NCI-H446 (cell line): ENCODE measurements at regions not wholly inside any gene's neighbourhood (a gene's known extent, or its start where the extent isn't known, plus 50 kb on each side); places are given as distances from the start of the nearest gene placed in this dataset.
A peak's percentile ranks its signal among the peaks of the same experiment; 100 is the strongest.

Experiments used
- DNase-seq, 2 experiments: peaks; one replicate each; lab custom pipeline; 2025; lab: John Stamatoyannopoulos, UW

GRCh38 chr18:53754154-53754553, 470.3 kb downstream of the MBD2 start:
- DNase-seq = no peak

- no peak for DNase-seq
Measured at GRCh38 chr18:53753601-53754000, 470.9 kb downstream of the MBD2 start.

DNA sequence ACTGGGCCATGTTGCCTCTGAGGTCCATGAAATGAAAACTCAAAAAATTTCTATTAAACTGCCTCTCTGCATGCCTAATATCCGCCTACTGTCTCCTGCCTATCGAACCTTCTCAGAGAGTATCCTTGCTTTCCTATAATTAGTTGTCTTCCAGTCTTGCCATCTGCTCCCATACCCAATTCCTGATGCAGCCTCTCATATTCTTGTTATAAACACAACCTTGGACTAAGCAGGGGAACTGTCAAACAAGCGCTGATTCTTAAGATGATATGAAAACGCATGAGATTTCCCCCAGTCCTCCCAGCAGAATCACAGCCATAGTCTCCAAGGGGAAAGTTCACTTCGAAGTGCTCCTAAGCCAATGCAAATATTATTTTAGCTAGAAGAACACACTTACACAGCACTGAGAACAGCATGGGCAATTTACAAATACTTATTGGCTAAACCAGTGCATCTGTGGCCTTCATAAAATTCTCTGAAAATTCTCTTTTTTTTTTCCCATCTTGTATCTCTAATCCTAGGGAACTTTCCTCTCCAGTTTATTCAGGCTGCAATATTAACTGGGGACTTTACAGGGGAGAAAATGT, 471.6 kb downstream of the MBD2 start:
- peak in 1 of 2 experiments; percentile 27 for DNase-seq

GRCh38 chr18:53749766-53750165, 474.7 kb downstream of the MBD2 start:
- DNase-seq = peak in 1 of 2 experiments; percentile 29

GRCh38 chr18:53747663-53748160, 476.8 kb downstream of the MBD2 start:
- no peak for DNase-seq

DNA sequence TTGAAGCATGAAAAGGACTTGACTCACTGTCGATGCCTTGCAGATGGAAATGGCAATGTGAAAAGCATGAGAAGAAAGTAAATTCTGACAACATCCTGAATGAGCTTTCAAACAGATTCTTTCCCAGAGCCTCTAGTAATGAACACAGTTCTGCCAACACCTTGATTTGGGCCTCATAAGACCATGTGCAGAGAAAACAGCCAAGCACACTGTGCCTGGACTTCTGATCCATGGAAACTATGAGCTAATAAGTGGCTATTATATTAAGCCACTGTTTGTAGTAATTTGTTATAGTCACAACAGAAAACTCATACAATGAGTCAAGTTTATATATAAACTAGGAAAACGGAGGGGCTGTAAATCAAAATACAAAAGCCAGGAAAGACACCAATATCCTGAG, 477.3 kb downstream of the MBD2 start:
- DNase-seq = no peak

GRCh38 chr18:53745986-53746385, 478.5 kb downstream of the MBD2 start:
- DNase-seq = no peak

- DNase-seq = peak in 1 of 2 experiments; percentile 32
Measured at GRCh38 chr18:53745224-53745967, 479.1 kb downstream of the MBD2 start.

- no peak for DNase-seq
Measured at GRCh38 chr18:53739700-53740099, 484.8 kb downstream of the MBD2 start.

- DNase-seq = no peak
Measured at GRCh38 chr18:53735526-53735925, 488.9 kb downstream of the MBD2 start.

GRCh38 chr18:53715243-53715853, 509.1 kb downstream of the MBD2 start:
- no peak for DNase-seq

GRCh38 chr18:53710080-53710479, 514.4 kb downstream of the MBD2 start:
- no peak for DNase-seq

DNA sequence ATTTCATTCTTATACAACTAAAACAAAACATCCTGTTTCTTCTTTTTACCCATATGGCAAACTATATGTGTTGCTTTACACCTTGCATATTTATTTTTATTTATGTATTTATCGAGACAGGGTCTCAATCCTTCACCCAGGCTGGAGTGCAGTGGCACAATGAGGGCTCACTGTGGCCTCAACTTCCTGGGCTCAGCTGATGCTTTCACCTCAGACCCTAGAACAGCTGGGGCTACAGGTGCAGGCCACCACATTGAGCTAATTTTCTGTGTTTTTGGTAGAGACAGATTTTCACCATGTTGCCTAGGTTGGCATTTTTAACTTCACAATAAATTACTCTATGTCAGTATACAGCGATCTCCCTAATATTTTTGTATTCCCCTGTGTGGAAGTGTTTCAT, 522.0 kb downstream of the MBD2 start:
- DNase-seq = no peak

DNA sequence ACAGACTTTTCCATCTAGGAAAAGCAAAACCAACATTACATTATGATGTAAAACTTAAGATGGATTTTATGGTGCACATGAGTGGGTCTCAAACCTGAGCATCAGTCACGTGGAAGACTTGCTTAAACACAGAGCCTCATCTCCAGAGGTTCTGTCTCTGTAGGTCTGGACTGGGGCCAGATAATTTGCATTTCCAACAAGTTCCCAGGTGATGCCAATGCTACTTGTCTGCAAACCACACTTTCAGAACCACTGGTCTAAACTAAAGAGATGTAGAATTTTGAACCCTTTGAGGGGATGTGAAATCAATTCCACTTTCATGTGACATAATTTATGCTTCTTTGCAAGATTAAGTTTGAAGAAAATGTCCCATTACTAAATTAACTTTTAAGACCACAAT, 522.8 kb downstream of the MBD2 start:
- DNase-seq = no peak

DNA sequence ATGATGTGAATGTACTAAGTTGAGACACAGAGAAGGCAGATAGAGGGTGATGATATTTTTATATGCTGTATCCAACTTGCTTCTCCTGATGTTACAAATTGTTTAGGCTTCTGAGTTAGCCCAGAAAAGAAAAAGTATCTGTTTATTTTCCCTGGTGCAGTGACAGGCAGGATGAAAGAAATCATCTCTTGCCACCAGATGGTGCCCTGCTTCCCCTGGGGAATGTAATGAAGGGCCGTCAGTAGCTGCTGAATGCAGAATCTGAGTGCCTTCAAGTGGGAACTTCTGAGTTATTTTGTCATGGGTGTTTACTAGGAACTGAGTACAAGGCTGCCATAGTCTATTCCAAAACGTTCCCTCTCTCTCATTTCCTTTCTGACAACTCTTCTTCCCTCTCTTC, 525.6 kb downstream of the MBD2 start:
- peak; percentile 60 to 79 for DNase-seq

DNA sequence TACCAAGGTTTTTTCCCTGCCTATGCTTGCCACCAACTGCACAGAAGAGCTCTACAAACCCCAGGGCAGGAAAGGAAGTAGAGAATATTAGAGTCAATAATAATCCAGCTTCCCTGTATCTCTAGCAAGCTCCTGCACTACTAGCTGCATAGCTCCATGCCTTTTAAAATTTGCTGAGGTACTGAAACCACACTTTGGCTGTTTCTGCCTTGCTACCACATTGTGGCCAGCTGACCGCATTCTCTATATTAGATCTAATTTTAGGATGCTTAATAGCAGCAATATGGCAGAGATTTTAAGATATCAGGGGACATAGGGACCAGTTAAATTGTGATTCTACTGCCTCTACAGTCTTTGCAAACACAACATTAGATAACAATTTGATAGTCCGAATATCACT, 534.6 kb downstream of the MBD2 start:
- DNase-seq = no peak

DNA sequence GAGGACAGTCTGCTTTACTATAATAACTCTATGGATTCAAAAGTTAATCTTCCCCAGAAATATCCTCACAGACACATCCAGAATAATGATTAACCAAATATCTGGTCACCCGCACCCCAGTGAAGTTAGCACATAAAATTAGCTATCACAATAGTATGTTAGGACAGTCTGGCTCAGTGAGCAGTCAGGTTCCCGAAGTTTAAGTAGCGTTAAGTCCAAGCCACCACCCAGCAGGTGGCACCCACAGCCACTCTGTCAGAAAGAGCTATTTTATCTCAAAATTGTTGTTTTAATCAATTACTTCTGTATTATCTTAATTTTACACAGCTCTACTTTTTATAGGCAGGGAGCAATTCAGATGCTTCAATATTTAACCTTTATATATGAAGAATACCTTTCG, 537.5 kb downstream of the MBD2 start:
- no peak for DNase-seq

DNA sequence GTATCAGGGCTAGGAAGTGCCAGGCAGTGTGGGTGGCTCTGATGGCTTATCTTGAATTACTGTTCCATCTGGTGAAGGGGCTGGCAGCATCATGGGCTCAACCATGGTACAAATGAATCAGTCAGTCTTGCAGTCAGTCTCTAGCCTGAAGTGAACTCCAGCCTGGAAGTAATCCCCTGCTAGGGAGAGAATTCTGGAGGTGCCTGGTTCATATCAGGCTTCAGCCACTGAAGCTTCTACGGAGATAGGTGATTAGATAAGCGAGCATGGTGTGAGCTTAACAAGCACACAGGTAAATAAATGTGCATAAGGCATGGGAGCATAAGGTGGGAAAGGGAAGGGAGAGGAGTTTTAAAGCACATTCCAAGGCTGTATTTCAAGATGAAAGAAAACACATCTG, 541.7 kb downstream of the MBD2 start:
- DNase-seq = no peak

DNA sequence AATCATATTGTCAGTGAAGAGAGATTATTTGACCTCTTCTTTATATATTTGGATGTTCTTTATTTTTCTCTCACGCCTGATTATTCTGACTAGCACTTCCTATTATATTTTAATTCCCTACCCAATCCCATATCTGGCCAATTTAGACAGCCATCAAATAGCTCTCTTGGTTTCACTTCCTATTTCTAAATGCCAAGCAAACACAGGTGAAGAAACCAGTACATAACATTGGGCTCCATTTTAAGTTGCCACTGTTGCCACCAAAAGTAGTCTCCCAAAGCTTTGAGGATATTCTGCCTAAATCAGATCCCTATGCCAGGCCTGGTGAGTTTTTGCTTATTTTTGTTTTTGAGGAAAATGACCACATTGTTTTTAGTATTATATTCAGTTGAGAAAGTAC, 547.0 kb downstream of the MBD2 start:
- DNase-seq = no peak

- DNase-seq = no peak
Measured at GRCh38 chr18:53665701-53666100, 558.8 kb downstream of the MBD2 start.

DNA sequence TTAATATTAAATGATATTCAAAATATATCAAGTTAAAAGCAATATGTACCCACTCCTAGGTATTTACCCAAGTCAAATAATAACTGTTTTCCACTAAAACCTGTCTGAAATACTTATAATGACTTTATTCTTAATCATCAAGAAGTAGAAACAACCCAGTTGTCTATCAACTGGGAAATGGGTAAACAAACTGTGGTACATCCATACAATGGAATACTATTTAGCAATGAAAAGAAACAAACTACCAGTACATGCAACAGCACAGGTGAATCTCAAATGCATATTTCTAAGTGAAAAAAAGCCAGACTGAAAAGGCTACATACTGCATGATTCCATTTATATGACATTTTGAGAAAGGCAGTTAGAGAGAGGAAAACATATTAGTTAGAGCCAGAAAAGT, 559.9 kb downstream of the MBD2 start:
- DNase-seq = no peak

DNA sequence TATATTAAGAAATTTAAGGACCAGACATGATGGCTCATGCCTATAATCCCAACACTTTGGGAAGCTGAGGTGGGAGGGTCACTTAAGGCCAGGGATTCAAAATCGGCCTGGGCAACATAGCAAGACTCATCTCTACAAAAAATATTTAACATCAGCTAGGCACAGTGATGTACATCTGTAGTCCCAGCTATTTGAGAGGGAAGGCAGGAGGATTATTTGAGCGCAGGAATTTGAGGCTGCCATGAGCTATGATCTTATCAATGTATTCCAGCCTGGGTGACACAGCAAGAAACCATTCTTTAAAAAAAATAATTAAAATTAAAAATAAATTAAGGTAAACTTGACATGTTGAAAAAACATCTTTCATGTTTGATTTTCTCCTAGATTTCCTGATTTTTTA, 564.2 kb downstream of the MBD2 start:
- DNase-seq = no peak

GRCh38 chr18:53657257-53657656, 567.2 kb downstream of the MBD2 start:
- DNase-seq = no peak
